ENCODE measurements at regions not wholly inside any gene's neighbourhood (a gene's known extent, or its start where the extent isn't known, plus 50 kb on each side); places are given as distances from the start of the nearest gene placed in this dataset.

- intact Hi-C loops (cut with micrococcal nuclease), result no loop called here
These were observed 381.2 kb upstream of the MGMT start for GRCh38 chr10:129085811-129086210.

GRCh38 chr10:129089341-129089740 lies 377.7 kb upstream of the MGMT start:
- no peaks in the 10 kb centered on the region for H3K36me3 Mint-ChIP-seq (ENCODE audit: low read depth)
- no peak overlapping the region for H3K27ac Mint-ChIP-seq
- H3K4me3 Mint-ChIP-seq, result no peak overlapping the region
- H3K9me3 Mint-ChIP-seq, result peaks cover 3% of the 10 kb centered on the region
- no peak for DNase-seq
- peaks cover 3% of the 10 kb centered on the region for H3K27me3 Mint-ChIP-seq
- H3K4me1 Mint-ChIP-seq, result no peaks in the 10 kb centered on the region
- intact Hi-C loops (cut with micrococcal nuclease), result no loop called here

More at GRCh38 chr10:129085811-129086210, 381.2 kb upstream of the MGMT start:
- Mint-ChIP-seq H3K27ac (no peak overlapping the region), H3K9me3 (peaks cover 3% of the 10 kb centered on the region), H3K27me3 (peaks cover 3% of the 10 kb centered on the region), H3K4me1 (no peaks in the 10 kb centered on the region), H3K36me3 (ENCODE audit: low read depth) (no peaks in the 10 kb centered on the region), H3K4me3 (no peak overlapping the region)
- no peak for DNase-seq

- Mint-ChIP-seq H3K4me1 (no peaks in the 10 kb centered on the region), H3K36me3 (ENCODE audit: low read depth) (no peaks in the 10 kb centered on the region), H3K27me3 (peaks cover 3% of the 10 kb centered on the region), H3K4me3 (no peak overlapping the region), H3K9me3 (no peaks in the 10 kb centered on the region), H3K27ac (no peak overlapping the region)
- intact Hi-C loops (cut with micrococcal nuclease), result no loop called here
- no peak for DNase-seq
These were observed 376.9 kb upstream of the MGMT start for GRCh38 chr10:129090165-129090564.

DNA sequence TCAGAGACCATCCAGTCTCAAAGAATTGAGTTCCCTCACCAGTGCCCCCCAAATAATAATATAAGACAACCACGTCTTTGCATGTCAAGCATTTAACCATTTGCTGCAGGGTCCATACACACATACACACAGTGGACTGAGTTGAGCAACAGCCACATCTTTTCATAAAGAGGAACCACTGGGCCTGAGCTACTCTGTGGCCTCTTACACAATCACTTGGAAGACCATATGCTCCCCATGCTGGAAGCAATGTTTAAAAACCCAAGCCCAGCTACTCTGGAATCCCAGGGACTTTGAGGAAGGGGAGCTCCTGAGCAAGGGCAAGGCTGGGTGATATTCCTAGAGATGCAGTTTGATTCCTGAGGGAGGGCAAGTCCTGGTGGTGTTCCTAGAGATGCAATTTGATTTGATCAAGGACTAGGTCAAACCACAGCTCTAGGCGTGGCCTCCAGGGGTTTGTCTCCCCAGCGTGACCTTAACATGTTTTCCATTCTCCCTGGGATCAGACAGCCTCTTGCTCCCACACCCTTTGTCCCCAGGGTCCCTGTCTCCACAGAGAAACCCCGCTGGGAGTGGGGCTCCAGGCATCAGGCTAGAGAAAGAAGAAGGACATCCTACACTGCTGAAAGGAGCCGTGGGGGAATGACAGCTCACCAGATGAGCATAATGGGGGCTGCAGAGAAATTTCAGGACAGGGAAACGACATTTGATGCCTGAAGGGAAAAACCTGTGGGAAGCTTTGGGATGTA lies 376.2 kb upstream of the MGMT start:
- Mint-ChIP-seq H3K4me1 (no peaks in the 10 kb centered on the region), H3K36me3 (ENCODE audit: low read depth) (no peaks in the 10 kb centered on the region), H3K9me3 (no peaks in the 10 kb centered on the region), H3K27ac (no peak overlapping the region), H3K27me3 (peaks cover 3% of the 10 kb centered on the region), H3K4me3 (no peak overlapping the region)
- intact Hi-C loops (cut with micrococcal nuclease), result no loop called here
- DNase-seq, result no peak

DNA sequence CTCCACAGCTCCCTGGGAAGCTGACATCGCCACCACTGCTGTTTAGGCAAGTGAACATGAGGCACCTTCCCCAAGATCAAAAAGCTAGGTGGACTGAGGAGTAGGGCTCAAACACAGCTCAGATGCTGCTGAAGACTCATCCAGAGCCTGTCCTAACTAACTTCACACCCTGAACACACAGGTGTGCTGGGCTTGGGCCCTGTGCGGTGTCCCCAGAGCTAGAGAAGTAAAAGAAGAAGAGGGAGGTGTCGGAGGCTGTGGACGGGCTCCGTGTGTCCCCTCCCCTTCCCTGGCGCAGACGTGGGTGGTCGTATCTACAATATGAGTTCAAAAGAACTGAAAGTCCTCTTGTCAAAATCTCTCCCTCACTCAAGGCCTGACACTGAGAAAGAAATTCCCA lies 373.4 kb upstream of the MGMT start:
- H3K4me3 Mint-ChIP-seq, result no peak overlapping the region
- H3K36me3 Mint-ChIP-seq (ENCODE audit: low read depth), result no peaks in the 10 kb centered on the region
- intact Hi-C loops (cut with micrococcal nuclease), result no loop called here
- no peaks in the 10 kb centered on the region for H3K4me1 Mint-ChIP-seq
- DNase-seq, result no peak
- no peaks in the 10 kb centered on the region for H3K27me3 Mint-ChIP-seq
- H3K9me3 Mint-ChIP-seq, result no peaks in the 10 kb centered on the region
- no peak overlapping the region for H3K27ac Mint-ChIP-seq

- no peak for DNase-seq
- intact Hi-C loops (cut with micrococcal nuclease), result no loop called here
- H3K4me1 Mint-ChIP-seq, result no peaks in the 10 kb centered on the region
These were observed 372.8 kb upstream of the MGMT start for GRCh38 chr10:129094233-129094632.

GRCh38 chr10:129094861-129095260 lies 372.2 kb upstream of the MGMT start:
- no peaks in the 10 kb centered on the region for H3K36me3 Mint-ChIP-seq (ENCODE audit: low read depth)
- H3K4me3 Mint-ChIP-seq, result no peak overlapping the region
- no peaks in the 10 kb centered on the region for H3K27me3 Mint-ChIP-seq
- H3K27ac Mint-ChIP-seq, result no peak overlapping the region
- H3K4me1 Mint-ChIP-seq, result no peaks in the 10 kb centered on the region
- no peak for DNase-seq
- H3K9me3 Mint-ChIP-seq, result no peaks in the 10 kb centered on the region
- intact Hi-C loops (cut with micrococcal nuclease), result no loop called here

More at GRCh38 chr10:129094233-129094632, 372.8 kb upstream of the MGMT start:
- Mint-ChIP-seq H3K27me3 (no peaks in the 10 kb centered on the region), H3K36me3 (ENCODE audit: low read depth) (no peaks in the 10 kb centered on the region), H3K9me3 (no peaks in the 10 kb centered on the region), H3K27ac (no peak overlapping the region), H3K4me3 (no peak overlapping the region)

DNA sequence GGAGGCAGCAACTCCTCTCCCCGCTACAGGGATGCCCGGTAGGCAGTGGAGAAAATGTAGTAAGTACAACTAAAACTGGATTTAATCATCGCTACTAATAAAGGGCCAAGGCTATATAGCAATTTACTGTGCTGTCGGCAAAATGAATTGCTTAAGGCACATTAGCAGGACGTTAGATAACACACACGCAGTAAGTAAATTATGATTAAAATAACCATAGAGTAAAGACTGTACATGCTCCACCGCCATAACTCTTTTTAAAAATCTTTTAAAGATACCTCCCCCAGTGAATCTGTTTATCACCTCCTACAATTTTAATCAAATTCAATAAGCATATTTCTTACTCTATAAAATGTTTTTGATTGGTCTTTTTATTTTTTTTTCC lies 371.4 kb upstream of the MGMT start:
- Mint-ChIP-seq H3K9me3 (peaks cover 4% of the 10 kb centered on the region), H3K36me3 (ENCODE audit: low read depth) (no peaks in the 10 kb centered on the region), H3K27me3 (no peaks in the 10 kb centered on the region), H3K4me3 (no peak overlapping the region), H3K4me1 (no peaks in the 10 kb centered on the region), H3K27ac (no peak overlapping the region)
- no peak for DNase-seq
- intact Hi-C loops (cut with micrococcal nuclease), result no loop called here

GRCh38 chr10:129096065-129096984 lies 370.7 kb upstream of the MGMT start:
- Mint-ChIP-seq H3K27me3 (no peaks in the 10 kb centered on the region), H3K27ac (no peak overlapping the region), H3K36me3 (ENCODE audit: low read depth) (no peaks in the 10 kb centered on the region), H3K9me3 (peaks cover 4% of the 10 kb centered on the region), H3K4me3 (no peak overlapping the region), H3K4me1 (no peaks in the 10 kb centered on the region)
- intact Hi-C loops (cut with micrococcal nuclease), result no loop called here
- no peak for DNase-seq

- Mint-ChIP-seq H3K36me3 (ENCODE audit: low read depth) (no peaks in the 10 kb centered on the region), H3K4me3 (no peak overlapping the region), H3K27ac (no peak overlapping the region), H3K27me3 (no peaks in the 10 kb centered on the region), H3K9me3 (peaks cover 4% of the 10 kb centered on the region), H3K4me1 (peaks cover 6% of the 10 kb centered on the region)
- intact Hi-C loops (cut with micrococcal nuclease), result no loop called here
- no peak for DNase-seq
These were observed 369.2 kb upstream of the MGMT start for GRCh38 chr10:129097776-129098330.

GRCh38 chr10:129098517-129098916 lies 368.5 kb upstream of the MGMT start:
- Mint-ChIP-seq H3K27ac (no peak overlapping the region), H3K36me3 (ENCODE audit: low read depth) (no peaks in the 10 kb centered on the region), H3K27me3 (no peaks in the 10 kb centered on the region), H3K9me3 (peaks cover 4% of the 10 kb centered on the region), H3K4me1 (peaks cover 6% of the 10 kb centered on the region), H3K4me3 (no peak overlapping the region)
- intact Hi-C loops (cut with micrococcal nuclease), result no loop called here
- DNase-seq, result no peak

DNA sequence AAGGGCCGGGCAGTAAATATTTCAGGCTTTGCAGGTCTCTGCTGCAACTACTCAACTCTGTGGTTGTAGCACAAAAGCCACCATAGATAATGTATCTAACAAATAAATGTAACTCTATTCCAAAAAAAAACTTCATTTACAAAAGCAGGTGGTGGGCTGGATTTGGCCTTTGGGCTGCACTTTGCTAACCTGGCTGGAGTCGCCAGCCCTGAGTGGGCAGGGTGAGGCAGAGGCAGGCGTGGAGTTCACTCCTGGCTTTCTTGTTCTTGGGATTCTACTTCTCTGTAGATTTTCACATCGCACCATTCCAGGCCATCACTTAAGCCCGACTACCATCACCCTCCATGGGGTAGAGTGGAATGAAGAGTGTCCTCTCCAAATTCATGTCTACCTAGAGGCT lies 367.6 kb upstream of the MGMT start:
- H3K4me1 Mint-ChIP-seq, result peaks cover 7% of the 10 kb centered on the region
- no peaks in the 10 kb centered on the region for H3K27me3 Mint-ChIP-seq
- intact Hi-C loops (cut with micrococcal nuclease), result no loop called here
- no peak overlapping the region for H3K4me3 Mint-ChIP-seq
- H3K36me3 Mint-ChIP-seq (ENCODE audit: low read depth), result no peaks in the 10 kb centered on the region
- no peak for DNase-seq
- no peak overlapping the region for H3K27ac Mint-ChIP-seq
- H3K9me3 Mint-ChIP-seq, result peaks cover 4% of the 10 kb centered on the region

GRCh38 chr10:129099992-129100391 lies 367.0 kb upstream of the MGMT start:
- Mint-ChIP-seq H3K4me1 (peaks cover 9% of the 10 kb centered on the region), H3K27ac (no peak overlapping the region), H3K4me3 (no peak overlapping the region), H3K27me3 (no peaks in the 10 kb centered on the region), H3K36me3 (ENCODE audit: low read depth) (no peaks in the 10 kb centered on the region), H3K9me3 (peaks cover 4% of the 10 kb centered on the region)
- DNase-seq, result no peak
- intact Hi-C loops (cut with micrococcal nuclease), result no loop called here

Measured in activated CD4-positive, alpha-beta T cell treated with anti-CD3 and anti-CD28 coated beads, Interleukin-2, amount 10 ng/mL, durations not matched to agents 24 days and 14 days (primary cell).